Testis (tissue), 2 donors: ENCODE measurements at regions not wholly inside any gene's neighbourhood (a gene's known extent, or its start where the extent isn't known, plus 50 kb on each side); places are given as distances from the start of the nearest gene placed in this dataset.

Experiments
- DNase-seq: peaks from one replicate; pipeline ENCODE4 v3.0.0-alpha.2; 2019
- H3K27ac ChIP-seq, 2 donors: fragments of 200-600 bp; sonication (generic); one replicate each; pipeline ENCODE4 v1.5.1; 2019
- H3K27me3 ChIP-seq: fragments of 200-600 bp; sonication (generic); one replicate; pipeline ENCODE4 v1.5.1; 2019
- H3K36me3 ChIP-seq: fragments of 200-600 bp; sonication (generic); one replicate; pipeline ENCODE4 v1.5.1; 2017; ENCODE audit warnings: low read depth; ENCODE audit errors: missing control alignments
- H3K4me1 ChIP-seq: fragments of 200-600 bp; sonication (generic); one replicate; pipeline ENCODE4 v1.5.1; 2019
- H3K4me3 ChIP-seq, 2 donors: fragments of 200-600 bp; sonication (generic); one replicate each; pipeline ENCODE4 v1.5.1; 2017 to 2019
- H3K9me3 ChIP-seq: fragments of 200-600 bp; sonication (generic); one replicate; pipeline ENCODE4 v1.5.1; 2017
- POLR2A ChIP-seq: fragments of 450-650 bp; IDR thresholded peaks from one replicate; pipeline ENCODE4 v1.6.1; 2017; ENCODE audit warnings: antibody characterized with exemption, mild to moderate bottlenecking, moderate library complexity
- WGBS, 2 donors: methylation state at CpG; one replicate each; pipeline ENCODE4 v1.1.5; 2018; 5-methylcytosine and 5-hydroxymethylcytosine counted together
- intact Hi-C: fragments of 100-400 bp; cut with DNase I; formaldehyde crosslinking; loops from one replicate; pipeline ENCODE4 v1.15.1; 2023; ENCODE audit warnings: low total_unique reads
- TF ChIP-seq, protein P1 (sequence below), 3 experiments: fragments of 450-650 bp in 2 of 3; fragments of 200-600 bp in 1 of 3; sonication (generic) in 1 of 3; IDR thresholded peaks; one replicate each; pipeline ENCODE4 v1.5.1; 2016 to 2019; ENCODE audit warnings: antibody characterized with exemption in 3 of 3, mild to moderate bottlenecking in 2 of 3, moderate library complexity in 1 of 3

GRCh38 chr14:87141801-87142200 lies 851.2 kb downstream of the GALC start:
- no peak for DNase-seq
- TF ChIP-seq, protein P1, sequence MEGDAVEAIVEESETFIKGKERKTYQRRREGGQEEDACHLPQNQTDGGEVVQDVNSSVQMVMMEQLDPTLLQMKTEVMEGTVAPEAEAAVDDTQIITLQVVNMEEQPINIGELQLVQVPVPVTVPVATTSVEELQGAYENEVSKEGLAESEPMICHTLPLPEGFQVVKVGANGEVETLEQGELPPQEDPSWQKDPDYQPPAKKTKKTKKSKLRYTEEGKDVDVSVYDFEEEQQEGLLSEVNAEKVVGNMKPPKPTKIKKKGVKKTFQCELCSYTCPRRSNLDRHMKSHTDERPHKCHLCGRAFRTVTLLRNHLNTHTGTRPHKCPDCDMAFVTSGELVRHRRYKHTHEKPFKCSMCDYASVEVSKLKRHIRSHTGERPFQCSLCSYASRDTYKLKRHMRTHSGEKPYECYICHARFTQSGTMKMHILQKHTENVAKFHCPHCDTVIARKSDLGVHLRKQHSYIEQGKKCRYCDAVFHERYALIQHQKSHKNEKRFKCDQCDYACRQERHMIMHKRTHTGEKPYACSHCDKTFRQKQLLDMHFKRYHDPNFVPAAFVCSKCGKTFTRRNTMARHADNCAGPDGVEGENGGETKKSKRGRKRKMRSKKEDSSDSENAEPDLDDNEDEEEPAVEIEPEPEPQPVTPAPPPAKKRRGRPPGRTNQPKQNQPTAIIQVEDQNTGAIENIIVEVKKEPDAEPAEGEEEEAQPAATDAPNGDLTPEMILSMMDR (IDR thresholded peaks at IDR 0.05): no peak
- no peak for TF ChIP-seq POLR2A
- H3K27me3 ChIP-seq: no peaks in the 10 kb centered on the region
- H3K36me3 ChIP-seq: no peaks in the 10 kb centered on the region
- intact Hi-C loops: no loop called here
- H3K9me3 ChIP-seq: no peaks in the 10 kb centered on the region
- no peak overlapping the region for H3K4me3 ChIP-seq
- WGBS, 2 donors: 78 to 89% methylated on average over 2 of the region's 2 CpGs
- no peaks in the 10 kb centered on the region for H3K4me1 ChIP-seq
- no peak overlapping the region for H3K27ac ChIP-seq

- Histone ChIP-seq H3K4me1 (no peaks in the 10 kb centered on the region), H3K36me3 (no peaks in the 10 kb centered on the region), H3K27me3 (no peaks in the 10 kb centered on the region), H3K9me3 (no peaks in the 10 kb centered on the region), H3K27ac (no peak overlapping the region), H3K4me3 (no peak overlapping the region)
- WGBS, 2 donors: 52 to 59% methylated on average over 2 of the region's 2 CpGs
- TF ChIP-seq POLR2A: no peak
- TF ChIP-seq, protein P1 (IDR thresholded peaks at IDR 0.05): no peak
- intact Hi-C loops: no loop called here
- no peak for DNase-seq
These were observed 853.7 kb downstream of the GALC start for GRCh38 chr14:87139299-87139698.

DNA sequence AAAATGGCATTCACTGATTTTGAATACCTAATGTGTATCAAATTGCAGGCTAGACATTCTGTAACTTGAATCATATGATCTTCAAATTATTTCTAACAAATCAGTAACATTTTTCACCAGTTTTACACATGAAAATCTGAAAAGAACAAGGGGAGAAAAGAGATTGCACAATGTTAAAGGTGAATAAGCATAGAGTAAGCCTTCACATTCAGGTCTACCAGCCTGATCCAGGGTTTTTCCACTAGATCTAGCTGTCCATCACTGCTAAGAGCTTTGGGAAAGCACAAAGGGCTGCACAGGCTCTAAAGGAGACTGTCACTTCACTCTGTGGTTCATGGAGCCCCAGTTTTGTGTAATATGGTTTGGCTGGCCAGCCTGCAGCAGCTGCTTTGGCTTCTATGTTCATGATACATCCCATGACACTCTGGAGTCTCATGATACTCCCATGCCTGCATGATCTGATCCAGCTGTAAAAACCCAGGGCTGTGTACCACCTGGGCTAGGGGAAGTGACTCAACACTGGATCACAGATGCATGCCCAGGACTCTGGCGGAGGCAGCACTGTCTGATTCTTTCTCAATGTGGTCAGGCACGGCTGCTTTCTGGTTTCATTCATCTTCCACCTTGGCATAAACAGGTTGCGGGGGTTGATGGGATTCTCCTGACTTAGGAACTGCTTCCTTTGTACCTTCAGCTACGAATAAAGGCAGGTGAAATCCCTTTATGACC lies 859.7 kb downstream of the GALC start:
- intact Hi-C loops: no loop called here
- WGBS, 2 donors: 72 to 84% methylated on average over 4 of the region's 4 CpGs

GRCh38 chr14:87131879-87132278 lies 861.1 kb downstream of the GALC start:
- DNase-seq: no peak
- no peak for TF ChIP-seq POLR2A
- intact Hi-C loops: no loop called here
- Histone ChIP-seq H3K9me3 (no peaks in the 10 kb centered on the region), H3K4me3 (no peak overlapping the region), H3K4me1 (no peaks in the 10 kb centered on the region), H3K27ac (no peak overlapping the region), H3K27me3 (no peaks in the 10 kb centered on the region), H3K36me3 (no peaks in the 10 kb centered on the region)
- WGBS, 2 donors: 25 to 26% methylated on average over 5 of the region's 5 CpGs

More for the DNA sequence above, 859.7 kb downstream of the GALC start:
- no peak for TF ChIP-seq POLR2A
- TF ChIP-seq, protein P1 (IDR thresholded peaks at IDR 0.05): no peak
- Histone ChIP-seq H3K4me1 (no peaks in the 10 kb centered on the region), H3K9me3 (no peaks in the 10 kb centered on the region), H3K36me3 (no peaks in the 10 kb centered on the region), H3K27me3 (no peaks in the 10 kb centered on the region), H3K27ac (no peak overlapping the region), H3K4me3 (no peak overlapping the region)
- DNase-seq: no peak

DNA sequence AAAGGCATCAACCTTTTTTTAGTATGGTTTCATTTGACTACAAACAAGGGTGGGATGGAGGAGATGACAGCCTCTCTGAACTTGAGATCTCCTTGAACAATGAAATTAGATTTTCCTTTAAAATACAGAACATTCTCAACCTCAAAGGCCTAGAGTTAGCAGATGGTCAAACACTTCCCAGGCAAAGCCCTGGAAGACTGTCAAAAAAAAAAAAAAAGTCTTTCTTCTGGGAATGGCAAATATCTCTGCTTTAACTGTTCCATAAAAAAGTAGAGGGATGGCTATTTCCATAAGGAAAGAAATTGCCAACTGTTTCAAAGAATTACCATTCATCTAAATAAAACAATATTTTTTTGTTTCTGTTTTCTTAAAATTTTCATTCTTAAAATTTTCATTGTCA lies 870.8 kb downstream of the GALC start:
- DNase-seq: no peak
- intact Hi-C loops: no loop called here
- no peak overlapping the region for H3K27ac ChIP-seq
- TF ChIP-seq, protein P1 (IDR thresholded peaks at IDR 0.05): no peak
- TF ChIP-seq POLR2A: no peak
- H3K9me3 ChIP-seq: no peaks in the 10 kb centered on the region
- no peaks in the 10 kb centered on the region for H3K27me3 ChIP-seq
- no peaks in the 10 kb centered on the region for H3K4me1 ChIP-seq
- H3K36me3 ChIP-seq: no peaks in the 10 kb centered on the region
- no peak overlapping the region for H3K4me3 ChIP-seq
